ENCODE measurements at regions not wholly inside any gene's neighbourhood (a gene's known extent, or its start where the extent isn't known, plus 50 kb on each side); places are given as distances from the start of the nearest gene placed in this dataset.
A peak's percentile ranks its signal among the peaks of the same experiment; 100 is the strongest.

DNA sequence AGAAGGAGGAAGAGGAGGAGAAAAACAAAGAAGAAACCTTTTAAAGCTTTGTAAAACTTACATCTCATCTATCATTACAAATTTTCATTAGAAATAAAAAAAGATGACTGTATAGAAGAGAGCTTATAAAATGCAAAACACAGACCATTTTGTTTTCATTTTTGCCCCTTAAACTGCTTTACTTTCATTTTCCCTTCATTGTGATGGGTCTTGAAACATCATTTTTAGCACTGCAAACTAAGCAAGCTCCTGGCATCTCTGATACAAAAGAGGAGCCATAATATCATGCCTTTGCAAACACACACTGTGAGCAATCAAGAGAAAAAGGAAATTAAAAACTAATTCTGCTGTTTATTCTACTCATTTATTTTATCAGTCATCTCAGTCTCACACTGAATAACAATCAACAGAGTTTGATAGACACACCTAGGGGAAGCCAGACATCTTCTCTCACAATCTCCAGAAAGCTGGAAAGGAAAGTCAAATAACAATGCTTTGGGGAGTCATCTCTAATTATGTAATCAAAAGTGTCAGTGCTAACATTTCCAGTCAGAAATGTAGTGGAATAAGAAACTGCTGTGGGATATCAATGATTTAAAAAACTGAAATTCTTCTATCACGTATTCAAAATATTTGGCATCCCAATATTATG, 467.7 kb upstream of the FAT3 start:
- no peak for DNase-seq (ENCODE audit: low spot score)

DNA sequence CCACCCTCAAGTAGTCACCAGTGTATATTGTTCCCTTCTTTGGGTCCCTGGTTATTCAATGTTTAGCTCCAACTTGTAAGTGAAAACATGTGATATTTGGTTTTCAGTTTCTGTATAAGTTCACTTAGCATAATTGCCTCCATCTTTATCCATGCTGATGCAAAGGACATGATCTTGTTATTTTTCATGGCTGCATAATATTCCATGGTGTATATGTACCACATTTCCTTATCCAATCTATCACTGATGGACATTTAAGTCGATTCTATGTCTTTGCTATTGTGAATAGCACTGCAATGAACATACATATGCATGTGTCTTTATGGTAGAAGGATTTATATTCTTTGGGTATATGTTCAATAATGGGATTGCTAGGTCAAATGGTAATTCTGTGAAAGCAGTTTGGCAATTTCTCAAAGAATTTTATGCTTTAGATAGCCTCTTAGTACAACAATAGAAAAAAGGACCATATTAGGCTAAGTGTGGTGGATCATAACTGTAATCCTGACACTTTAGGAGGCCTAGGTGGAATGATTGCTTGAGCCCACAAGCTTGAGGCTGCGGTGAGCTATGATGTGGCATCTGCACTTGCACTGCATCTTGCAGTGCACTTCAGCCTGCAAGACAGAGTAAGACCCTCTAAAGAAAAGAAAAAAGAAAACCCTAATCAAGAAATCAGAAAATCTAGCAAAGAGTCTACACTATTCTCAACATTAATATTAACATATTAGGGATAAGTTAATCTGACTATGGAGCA, 468.5 kb upstream of the FAT3 start:
- no peak for DNase-seq (ENCODE audit: low spot score)

DNA sequence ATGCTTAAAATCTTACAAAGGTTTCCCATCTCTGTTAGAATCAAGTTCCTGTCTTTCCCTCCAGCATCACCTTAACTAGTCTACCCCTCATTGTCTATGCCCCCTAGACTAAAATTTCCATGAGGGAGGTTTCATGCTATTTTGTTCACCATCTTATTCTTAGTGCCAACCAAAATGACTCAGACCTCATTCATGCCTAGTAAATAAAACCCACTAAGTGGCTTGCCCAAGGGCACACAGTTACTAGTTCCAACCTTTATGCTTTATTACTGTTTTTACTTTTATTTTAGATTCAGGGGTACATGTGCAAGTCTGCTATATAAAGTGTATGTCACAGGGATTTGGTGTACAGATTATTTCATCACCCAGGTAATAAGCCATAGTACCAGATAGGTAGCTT, 469.1 kb upstream of the FAT3 start:
- no peak for DNase-seq (ENCODE audit: low spot score)

DNA sequence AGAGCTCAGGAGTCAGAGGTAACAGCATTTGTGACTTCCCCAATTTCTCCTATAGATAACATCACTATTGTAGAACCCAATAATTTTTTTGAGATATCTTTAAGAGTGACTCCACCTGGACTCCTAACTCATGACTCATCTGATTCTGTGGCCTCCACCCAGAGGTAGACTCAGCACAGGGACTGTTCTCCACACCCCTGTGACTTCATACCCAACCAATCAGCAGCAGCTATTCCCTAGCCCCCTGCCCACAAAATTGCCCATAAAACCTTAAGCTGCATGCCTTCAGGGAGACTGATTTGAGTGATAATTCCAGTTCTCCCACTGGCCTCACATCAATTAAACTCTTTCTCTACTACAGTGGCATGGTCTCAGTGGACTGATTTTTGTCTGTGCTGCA, 475.4 kb upstream of the FAT3 start:
- no peak for DNase-seq (ENCODE audit: low spot score)

DNA sequence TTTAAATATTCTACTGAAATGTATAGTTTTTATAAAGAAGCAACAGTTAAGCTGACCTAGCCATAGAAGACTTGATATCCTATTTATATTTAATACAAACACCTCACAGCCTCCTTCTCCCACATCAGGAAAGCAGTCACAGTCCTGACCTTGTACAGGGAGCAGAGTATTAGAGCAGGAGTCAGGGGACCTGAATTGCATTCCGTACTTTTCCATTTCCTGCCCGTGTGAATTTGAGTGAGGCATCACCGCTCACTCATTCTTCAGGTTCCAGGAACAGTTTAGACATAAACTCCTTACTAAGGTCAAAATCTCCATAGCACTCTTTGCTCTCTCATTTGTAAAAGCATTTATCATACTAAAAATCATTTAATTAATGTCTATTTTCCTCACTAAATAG, 482.5 kb upstream of the FAT3 start:
- DNase-seq (ENCODE audit: low spot score), result no peak

DNA sequence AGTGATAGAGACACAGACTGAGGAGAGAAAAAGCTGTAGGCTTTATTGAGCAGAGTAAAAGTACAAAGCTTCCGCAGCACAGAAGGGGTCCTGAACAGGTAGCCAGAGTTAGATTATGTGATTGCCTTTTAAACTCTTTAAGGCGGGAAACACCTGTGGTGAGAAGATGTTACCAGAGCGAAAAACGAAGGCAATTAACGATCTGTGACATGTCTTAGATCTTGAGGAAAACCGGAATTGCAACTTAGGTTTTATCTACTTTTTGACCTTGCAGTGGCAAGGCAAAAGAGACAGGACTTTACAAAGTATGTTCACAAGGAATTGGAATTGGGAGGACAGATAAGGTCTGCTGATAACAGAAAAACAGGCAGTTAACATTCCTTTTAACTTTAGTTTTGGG, 493.6 kb upstream of the FAT3 start:
- DNase-seq (ENCODE audit: low spot score), result no peak

DNA sequence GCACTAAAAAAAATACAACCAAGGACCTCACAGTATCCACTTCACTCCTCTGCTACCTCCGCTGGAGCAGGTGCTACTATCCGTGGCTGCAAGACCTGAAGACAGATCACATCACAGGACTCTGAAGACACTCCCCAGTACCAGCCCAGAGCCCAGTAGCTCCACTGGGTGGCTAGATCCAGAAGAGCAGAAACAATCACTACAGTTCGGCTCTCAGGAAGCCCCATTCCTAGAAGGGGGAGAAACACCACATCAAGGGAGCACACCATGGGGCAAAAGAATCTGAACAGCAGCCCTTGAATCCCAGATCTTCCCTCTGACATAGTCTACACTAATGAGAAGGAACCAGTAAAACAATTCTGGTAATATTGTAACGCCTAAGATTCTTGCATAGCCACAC, 494.0 kb upstream of the FAT3 start:
- no peak for DNase-seq (ENCODE audit: low spot score)

DNA sequence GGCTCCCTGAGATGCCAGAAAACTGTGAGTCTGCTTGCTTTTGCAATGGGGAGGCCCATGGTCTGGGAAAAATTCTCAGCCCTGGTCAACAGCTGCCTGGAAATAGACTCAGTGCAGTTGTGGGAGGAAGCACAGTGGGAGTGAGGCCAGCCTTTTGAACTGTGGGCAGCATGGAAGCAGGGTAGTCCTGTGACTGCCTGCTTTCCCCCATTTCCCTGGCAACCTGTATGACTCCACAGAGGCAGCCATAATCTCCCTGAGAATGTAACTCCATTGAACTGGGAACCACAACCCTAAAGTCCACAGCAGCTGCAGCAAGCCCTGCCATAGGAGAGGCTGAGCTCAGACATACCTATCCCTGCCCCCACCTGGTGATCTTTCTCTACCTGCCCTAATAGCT, 494.6 kb upstream of the FAT3 start:
- no peak for DNase-seq (ENCODE audit: low spot score)

DNA sequence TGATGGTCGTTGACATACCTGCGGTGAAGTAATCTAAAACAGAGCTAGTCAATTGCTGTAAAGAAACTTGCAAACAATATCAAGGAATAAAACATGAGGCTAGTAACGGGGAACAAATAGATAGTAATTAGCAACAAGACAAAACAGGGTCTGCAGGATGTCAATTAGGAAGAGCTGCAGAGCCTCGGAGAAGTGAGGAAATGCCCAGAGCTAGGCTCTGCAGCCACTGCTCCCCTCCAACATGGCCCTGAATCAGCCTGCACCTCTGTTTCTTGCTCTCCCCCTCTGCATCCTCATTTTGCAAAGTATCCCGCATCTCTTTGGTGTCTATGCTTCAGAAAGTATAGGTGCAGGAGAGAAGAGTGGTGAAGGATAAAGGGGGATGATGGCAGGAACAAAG, 507.4 kb upstream of the FAT3 start:
- no peak for DNase-seq (ENCODE audit: low spot score)

DNA sequence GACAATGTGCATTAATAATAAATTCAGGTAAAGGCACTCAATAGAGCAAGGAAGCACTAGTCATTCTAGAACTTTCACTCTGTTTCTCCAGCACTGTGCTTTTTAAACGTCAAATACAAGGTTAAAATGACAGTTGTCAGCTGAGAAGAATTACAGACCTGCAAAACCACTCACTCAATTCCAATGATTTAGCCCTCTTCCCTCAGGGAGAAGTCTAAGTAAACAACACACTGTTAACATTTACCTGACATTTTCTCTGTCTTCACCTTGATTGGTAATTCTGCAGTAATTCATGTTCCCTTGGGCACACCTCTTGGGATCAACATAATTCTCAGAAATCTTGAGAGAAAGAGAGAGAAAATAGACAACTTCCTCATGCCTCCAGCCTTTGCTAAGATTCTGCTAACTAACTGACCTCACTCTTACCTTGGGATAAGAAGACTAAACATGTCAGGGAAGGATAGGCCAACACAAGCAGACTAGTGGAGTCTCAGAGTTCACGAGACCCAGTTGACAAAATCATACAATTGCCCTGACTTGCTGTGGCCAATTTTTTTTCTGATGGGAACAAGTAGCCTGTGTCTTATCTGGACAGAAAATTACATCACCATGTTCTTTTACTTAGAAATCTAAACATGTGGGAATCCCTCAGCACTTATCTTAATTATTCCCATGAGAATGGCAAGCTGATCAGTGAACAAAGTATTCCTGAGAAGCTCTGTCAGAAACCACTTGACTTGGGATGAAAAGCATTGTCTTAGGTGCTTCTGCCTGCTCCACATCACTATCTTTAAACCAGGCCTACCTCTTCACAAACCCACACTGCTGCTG, 516.8 kb upstream of the FAT3 start:
- no peak for DNase-seq (ENCODE audit: low spot score)

DNA sequence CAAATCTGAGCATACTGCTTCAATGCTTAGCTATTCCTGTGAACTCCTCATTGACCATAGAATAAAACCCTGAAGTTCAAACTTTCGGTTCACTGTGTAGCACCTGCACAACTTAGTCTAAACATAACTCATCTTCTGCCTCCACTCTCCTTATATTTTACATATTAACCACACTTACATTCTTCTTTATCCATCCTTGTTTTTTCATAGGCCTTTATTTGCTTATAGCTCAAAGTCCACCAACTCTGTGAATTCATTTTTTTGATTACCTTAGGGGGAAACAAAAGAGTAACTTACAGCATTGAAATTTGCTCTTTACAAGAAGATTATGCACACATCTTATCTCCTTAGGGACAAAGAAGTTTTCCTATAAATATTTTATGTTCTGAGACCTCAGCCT, 521.6 kb upstream of the FAT3 start:
- no peak for DNase-seq (ENCODE audit: low spot score)

DNA sequence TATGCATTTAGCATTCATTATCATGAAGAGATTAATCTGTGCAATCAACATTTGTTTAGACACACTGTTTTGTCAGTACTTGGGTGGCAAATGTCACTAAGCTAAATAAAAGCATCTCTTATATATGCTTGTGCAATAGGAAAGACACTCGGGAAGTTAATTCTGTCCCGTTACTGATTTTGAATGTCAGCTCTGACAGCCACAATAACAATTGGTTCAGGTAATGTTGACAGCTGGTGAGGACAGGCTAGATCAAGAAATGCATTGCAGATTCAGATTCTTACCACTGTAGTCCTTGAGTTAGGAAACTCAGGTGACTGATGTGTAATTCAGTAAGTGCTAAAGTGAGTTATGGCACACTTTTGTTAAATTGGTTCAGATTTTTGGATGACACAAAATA, 523.8 kb upstream of the FAT3 start:
- DNase-seq (ENCODE audit: low spot score), result no peak

DNA sequence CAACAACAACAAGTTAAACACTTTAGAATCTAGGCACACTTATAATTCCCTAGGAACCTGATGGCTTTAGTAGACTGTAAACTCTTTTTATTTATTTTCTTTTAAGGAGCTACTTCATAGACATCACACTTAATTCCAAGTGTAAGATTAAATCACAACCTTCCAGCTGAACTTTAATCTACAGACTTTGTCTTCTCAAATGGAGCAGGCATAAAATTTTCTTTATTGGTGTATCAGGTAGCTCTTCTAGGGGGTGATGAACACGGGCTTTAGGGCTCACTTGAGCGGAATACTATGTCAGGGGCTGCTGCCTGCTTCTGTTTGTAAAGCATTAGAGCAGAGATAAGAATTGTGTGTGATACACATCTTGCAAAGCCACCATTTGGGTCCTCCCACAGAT, 525.8 kb upstream of the FAT3 start:
- no peak for DNase-seq (ENCODE audit: low spot score)

DNA sequence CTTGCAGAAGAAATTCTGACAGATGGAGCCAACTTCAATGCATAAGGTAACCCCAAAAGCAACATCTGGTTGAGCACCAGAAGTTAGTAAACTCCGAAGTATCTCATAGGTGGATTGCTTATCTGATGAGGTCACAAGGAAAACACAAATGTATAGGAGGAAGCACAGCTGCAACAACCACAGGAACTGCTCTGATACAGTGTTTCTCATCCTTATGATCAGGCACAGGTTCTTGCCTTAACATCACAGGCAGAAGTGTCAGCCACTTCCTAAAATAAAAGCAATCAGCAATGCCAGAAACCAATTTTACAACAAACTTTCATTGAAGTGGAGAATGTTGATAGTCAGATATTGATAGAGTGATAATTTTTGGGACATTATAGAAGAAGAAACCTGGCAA, 530.3 kb upstream of the FAT3 start:
- no peak for DNase-seq (ENCODE audit: low spot score)

DNA sequence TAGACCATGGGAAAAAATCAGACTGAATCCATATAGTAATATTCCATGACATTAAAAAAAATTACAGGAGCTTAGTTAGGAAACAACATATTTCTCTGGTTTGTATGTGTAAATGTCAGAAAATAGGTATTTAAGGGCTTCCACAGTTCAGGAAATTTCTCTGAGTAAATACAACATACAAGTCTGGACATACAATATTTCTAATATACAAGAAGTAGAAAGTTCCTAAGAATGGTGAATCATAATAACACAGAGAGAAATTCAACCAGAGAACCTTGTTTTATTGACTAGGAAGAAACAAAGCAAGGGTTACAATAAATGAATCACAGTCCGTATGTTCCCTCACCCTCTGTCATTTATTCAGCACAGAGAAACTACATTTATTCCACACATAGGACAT, 532.7 kb upstream of the FAT3 start:
- DNase-seq (ENCODE audit: low spot score), result no peak

DNA sequence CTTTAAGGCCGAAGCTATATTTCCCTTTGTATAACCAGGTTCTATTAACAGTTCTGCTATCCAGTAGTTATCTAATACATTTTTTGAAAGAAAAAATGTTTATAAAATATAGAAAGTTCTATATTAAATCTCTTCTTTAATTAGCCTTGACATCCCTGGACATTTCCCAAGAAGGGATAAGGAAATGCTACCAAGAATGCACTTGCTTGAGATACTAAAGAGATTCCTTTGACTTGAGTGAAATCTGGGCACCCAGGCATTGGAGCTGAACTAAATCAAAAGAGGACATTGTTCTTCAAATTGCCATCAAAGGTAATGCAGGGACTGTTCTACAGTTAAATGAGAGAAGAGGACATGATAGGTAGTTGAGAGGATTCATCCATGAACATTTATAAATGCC, 535.9 kb upstream of the FAT3 start:
- DNase-seq (ENCODE audit: low spot score), result no peak

DNA sequence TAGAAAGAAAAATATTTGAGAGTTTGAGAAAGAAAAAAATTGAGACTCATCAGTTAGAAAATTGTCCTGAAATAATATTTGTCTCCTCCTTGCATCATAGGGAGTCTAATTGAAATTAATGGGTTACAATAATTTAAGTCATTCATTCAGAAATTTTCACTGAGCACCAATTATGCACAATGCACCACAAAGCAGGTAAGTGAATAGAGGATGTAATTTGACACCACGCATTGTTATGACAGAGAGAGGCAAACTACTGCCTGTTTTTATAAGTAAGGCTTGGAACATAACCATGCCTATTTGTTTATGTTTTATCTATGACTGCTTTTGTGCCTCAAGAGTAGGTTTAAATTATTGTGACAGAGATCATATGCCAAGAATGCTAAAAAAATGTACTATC, 537.9 kb upstream of the FAT3 start:
- DNase-seq (ENCODE audit: low spot score), result no peak

DNA sequence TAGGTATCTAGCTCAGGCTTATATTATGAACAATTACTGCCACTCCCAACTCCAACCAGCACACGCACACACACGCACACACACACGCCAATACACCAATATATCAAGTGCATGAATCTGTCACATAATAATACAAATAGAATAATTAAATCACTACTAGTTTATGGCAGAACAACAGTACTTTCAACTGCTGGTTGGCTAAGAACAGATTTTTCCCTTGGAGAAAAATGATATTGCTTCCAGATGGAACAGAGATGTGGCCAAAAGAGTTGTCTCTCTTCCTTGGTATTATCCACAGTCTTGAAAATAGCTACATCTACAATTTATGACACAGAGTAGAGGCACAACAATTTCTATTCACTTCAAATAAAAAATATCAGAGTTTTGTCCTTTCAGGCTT, 538.3 kb upstream of the FAT3 start:
- no peak for DNase-seq (ENCODE audit: low spot score)

DNA sequence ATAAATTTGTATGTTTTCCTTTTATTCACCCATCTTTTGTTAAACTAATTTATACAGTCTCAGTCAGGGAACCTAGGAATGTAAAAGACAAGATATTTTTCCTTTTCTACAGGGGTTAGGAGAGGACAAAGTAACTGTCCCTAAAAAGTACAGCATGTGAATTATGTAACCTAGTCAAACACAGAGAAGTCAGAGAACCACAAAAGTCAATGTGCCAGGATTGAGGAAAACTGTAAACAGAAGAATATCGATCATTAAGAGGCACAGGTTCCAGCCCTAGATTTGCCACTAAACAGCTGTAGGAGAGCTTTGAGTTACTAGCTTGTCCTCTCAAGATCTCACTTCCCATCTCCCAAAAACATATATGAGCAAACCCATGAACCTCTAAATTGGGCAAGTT, 550.9 kb upstream of the FAT3 start:
- DNase-seq (ENCODE audit: low spot score), result no peak

DNA sequence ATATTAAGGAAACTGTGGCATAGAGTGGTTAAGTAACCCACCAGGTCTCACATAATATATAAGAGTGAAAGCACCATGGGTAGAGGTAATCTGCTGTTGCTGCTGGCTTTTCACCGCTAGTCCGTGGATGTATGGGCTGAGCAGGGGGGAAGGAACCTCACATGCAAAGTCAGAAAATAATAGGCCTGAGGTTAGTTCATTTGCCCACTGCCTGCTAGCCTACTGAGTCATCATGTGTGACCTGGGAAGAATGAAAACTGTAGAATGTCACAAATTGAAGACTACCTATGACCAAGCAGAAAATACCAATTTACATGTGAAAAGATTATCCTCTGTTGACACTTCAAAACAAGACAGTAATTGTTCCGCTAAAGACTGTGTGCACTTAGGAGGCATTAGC, 560.1 kb upstream of the FAT3 start:
- DNase-seq (ENCODE audit: low spot score), result peak; percentile 18

DNA sequence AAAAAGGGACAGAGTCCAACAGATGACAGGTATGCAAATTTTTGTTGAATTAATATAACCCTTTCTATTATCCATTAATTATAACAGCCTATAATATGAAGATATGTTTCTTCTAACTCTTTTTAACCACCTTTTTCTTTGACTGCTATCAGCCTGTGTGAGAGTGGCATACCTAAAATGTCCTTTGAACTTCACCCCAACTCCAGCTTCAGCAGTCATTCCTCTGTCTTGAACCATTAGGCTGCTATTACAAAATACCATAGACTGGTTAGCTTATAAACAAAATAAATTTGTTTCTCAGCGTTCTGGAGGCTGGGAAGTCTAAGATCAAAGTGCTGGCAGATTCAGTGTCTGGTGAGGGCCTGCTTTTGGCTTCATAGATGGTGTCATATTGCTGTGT, 564.6 kb upstream of the FAT3 start:
- no peak for DNase-seq (ENCODE audit: low spot score)

DNA sequence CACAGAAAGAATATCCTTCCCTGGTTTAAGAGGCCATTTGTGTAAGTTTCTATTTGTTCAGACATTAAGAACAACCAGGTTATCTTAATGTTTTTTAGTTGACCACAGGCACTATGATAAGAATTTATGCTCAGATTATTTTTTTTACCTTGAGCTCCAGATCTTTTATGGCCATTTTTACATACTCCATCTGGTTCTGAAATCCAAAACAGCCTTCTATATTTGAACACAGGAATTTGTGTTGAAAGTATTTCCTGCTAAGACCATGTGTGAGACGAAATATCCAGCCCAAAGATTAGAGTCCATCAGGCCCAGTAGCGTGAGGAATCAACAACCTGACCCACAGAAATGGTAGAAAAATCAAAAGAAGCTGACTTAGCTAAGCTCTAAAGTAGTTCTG, 569.9 kb upstream of the FAT3 start:
- DNase-seq (ENCODE audit: low spot score), result no peak

DNA sequence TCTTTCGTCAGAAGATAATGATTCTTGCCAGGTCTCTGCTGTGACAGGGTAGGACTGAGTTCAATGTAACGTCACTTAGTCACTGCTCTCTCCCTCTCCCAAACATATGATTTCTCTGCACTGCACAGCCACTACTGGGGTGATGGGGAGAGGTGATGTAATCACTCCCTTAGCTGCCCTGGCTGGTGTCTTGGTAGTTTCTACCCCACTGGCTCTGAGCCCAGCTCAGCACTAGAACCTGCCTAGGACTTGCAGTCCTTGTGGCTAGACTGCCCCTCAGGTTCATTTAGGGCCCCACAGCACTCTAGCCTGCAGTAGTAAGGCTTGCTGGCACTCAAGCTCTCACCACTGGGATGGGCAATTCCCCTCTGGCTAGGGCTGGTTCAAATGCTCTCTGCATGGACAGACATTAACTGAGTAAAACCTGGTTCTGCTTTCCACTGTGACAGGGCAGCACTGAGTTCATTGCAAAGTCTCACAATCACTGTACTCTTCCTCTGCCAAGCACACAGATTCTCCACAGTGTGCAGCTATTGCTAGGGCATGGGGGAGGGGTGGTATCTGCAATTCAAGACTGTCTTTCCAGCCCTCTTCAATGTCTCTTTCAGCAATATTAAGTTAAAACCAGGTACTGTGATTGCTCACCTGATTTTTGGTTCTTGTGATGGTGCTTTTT, 571.4 kb upstream of the FAT3 start:
- DNase-seq (ENCODE audit: low spot score), result no peak

All from iPS-NIHi11 (cell line).